HG03469 (cell line): ENCODE measurements at regions not wholly inside any gene's neighbourhood (a gene's known extent, or its start where the extent isn't known, plus 50 kb on each side); places are given as distances from the start of the nearest gene placed in this dataset.
"Not testable (repeated sequence)": the region's sequence is repeated elsewhere in the genome, so short reads cannot be mapped to it uniquely, and the experiment has no call there.

Source experiments
- ATAC-seq: cut with Tn5 transposase; IDR thresholded peaks from one replicate; pipeline ENCODE4 v1.9.1; 2021; ENCODE audit warnings: mild to moderate bottlenecking, moderate library complexity, moderate number of reproducible peaks; ENCODE audit not compliant: unreplicated experiment

DNA sequence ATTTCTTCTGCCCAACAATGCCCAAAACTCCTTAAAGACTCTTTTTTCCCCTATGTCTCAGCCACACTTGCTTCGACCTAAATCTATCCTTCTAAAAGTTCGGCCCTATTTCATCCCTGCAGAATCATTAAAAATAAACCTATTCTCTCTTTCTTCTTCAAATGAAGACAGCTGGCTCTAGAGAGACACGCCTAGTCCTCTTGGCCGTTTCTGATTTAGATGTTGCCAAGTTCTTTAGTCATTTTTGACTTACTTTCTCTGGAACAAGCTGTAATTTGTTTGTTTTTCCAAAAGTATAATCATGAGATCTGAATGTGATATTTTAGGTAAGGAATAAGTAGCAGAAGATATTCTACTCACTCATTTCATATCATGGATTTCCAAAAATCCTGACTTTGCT is 211.6 kb downstream of the CENPC start:
- ATAC-seq: no peak

DNA sequence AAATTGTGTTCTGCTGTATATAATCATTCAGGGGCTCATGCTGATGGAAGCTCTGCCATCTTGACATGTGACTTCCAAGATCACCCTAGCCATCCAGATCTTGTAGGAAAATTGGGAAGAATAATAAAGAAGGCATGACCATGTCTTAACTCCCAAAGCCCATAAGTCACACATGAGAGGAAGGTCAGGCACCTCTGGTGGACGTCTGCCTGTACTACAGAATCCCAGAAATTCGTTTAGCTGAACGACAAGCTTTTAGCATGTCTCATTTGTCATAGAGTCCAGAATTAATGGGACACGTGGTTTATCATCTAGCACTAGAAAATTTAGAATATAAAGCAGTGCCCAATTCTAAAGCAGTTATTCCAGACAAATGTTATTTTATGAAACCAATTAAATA is 212.7 kb downstream of the CENPC start:
- ATAC-seq: peak; percentile 80

DNA sequence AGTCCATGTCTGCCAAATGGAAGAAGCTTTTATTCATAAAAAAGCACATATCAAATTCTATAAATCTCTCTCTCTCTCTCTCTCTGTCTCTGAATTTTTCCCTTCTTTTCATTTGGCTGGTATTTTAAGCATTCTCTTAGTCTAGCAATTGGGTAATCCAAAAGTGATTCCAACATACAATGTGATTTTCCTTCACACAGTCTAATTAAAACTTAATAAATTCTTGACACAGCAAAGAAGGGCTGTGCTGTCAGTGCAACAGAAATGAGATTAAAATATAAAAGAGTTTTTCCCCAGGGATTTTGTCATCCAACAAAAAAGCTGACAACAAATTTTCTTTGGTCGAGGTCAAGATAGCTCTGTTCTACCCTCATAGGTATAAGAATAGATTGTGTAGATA is 216.9 kb downstream of the CENPC start:
- ATAC-seq: no peak

DNA sequence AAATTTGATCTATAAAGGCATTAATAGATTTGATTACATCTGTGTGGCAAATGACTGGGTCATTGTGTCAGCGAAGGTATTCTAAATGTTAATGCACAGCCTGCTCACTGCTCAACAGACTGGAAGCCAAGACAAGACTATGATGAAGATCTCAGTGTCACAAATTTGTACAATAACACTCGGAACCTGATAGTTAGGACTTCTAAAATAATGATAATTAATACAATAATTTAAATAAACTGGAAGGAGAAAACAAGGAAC is 217.4 kb downstream of the CENPC start:
- ATAC-seq: no peak

DNA sequence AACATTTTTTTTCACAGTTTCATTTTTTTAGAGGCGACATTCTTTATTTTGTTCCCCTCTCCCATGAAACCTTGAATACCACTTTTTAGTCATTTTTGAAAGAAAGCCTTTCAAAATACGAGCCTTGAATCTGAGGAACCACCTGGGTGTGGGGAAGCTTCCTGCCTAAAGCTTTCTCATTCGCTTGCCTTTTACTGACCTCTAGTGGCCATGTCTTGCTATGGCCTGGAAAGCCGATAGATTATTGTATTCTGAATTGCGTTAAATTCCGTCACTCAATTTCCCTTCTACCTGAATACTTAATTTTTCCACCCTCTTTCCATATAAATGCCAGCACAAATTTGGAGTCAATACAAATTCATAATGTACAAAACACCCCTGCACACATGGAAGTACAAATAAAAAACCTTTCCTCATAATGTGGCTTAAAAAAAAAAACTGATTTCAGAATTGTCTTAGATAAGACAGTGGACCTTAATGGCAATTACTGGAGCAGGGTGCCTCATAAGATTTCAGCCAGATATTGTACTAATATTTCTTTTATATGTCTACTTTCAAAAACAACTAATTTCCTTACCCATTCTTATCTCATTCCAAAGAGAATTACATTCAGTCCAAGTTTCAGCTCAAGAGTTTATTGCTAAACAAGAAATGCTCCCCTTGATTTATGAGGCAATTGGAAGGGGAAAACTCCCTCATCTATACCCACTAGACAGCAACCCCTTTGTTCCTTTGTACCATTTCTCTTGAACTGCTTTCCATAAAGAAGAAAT is 217.9 kb downstream of the CENPC start:
- ATAC-seq: peak; percentile 93

DNA sequence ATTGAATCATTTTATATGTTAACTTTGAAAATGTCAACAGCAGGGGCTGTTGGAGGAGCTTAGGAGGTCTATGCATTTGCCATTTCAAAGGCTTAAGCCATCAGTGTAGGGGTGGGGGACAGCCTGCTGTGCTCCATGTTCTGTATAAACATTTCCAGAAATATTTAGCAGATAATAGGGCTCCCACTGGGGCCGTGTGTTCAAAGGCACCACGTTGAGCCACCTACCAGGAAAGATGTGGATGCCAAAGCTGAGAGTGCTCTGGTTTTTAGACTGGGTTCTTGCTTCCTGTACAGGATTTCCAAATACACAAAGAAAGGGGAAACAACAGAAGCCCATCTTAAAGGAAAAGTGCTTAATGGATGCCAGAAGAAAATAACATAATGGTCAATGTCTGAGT is 219.5 kb downstream of the CENPC start:
- no peak for ATAC-seq

DNA sequence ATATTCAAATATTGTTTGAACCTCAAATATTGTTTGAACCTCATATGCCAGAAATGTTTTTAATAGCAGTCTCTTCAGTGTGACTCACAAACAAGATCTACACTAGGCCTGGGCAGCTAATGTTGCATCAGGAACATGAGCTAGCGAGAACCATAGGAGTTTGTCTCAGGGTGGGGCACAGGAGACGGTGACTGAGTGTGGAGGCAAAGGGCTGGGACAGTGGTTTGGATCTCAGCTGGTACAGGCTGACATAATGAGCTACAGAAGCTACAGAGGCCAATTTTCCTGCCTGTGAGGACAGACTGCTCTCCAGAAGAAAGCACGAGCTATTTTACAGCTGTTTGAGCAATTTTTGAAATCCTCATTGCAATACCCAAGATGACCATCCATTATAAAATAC is 224.7 kb downstream of the CENPC start:
- ATAC-seq: no peak

DNA sequence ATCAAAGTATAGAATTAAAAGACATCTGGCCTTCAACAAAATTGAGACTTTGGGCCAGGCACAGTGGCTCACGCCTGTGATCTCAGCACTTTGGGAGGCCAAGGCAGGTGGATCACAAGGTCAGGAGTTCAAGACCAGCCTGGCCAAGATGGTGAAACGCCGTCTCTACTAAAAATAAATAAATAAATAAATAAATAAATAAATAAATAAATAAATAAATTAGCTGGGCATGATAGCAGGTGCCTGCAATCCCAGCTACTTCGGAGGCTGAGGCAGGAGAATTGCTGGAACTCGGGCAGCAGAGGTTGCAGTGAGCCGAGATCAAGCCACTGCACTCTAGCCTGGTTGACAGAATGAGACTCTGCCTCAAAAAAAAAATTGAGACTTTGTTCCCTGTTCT is 225.7 kb downstream of the CENPC start:
- ATAC-seq: not testable (repeated sequence)

DNA sequence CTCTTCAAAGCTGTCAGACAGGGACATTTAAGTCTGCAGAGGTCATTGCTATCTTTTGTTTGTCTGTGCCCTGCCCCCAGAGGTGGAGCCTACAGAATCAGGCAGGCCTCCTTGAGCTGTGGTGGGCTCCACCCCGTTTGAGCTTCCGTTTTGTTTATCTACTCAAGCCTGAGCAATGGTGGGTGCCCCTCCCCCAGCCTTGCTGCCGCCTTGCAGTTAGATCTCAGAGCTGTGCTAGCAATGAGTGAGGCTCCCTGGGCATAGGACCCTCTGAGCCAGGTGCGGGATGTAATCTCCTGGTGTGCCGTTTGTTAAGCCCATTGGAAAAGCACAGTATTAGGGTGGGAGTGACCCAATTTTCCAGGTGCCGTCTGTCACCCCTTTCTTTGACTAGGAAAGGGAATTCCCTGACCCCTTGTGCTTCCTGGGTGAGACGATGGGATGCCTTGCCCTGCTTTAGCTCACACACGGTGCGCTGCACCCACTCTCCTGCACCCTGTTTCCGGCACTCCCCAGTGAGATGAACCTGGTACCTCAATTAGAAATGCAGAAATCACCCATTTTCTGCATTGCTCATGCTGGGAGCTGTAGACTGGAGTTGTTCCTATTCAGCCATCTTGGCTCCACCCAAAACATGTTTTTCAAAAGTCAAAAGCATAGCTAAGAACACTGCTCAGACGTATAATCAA is 244.7 kb downstream of the CENPC start:
- ATAC-seq: not testable (repeated sequence)

DNA sequence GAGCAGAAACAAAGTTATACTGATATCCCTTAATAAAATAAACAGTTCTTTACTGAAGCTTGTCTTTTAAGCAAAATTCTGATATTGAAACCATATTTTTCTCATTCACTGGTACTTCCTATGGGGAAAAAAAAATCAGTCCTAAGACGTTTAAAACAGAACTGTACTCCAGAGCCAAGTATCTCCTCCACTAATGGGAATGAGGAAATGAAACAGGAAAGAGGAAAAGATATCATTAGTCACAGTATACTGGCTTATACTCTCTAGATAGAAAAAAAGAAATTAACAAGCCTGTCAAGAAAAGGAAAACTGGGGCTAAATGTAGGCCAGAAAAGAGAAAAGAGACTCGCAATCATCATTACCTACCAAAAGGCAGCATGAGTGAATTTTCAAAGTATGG is 252.7 kb downstream of the CENPC start:
- no peak for ATAC-seq

DNA sequence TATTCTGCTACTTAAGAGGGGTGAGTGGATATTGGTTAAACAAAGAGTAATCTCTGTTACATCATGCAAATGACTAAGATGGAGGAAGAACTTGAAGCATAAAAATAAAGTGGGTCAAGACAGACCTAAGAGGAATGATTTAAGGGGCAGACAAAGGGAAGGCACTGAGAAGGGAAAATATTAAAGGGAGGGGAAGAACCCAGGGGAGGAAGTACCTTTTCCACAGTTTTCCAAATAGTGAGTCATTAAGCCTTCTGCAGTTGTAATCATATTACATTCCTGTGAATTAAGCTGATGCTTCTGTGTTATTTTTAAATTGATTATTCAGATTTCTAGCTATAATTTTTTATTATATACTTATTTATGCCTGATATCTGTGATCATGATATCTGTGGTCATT is 253.3 kb downstream of the CENPC start:
- no peak for ATAC-seq

DNA sequence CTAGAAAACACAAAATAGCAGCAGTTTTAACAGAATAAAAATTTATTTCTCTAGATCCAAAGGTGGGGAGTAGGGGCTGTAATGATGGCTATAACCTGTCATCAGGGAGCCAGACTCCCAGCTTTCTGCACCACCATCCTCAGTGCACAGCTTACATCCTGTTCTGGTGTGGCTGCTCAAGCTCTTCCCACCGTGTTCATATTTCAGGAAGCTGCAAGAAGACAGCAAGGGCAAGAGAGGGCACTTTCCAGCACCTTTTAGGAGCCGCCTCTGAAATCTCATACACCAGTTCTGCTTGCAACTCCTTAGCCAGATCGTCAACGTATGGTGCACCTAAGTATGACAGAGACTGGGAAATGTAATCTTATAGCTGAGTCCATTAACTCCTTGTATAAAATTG is 253.7 kb downstream of the CENPC start:
- ATAC-seq: no peak

DNA sequence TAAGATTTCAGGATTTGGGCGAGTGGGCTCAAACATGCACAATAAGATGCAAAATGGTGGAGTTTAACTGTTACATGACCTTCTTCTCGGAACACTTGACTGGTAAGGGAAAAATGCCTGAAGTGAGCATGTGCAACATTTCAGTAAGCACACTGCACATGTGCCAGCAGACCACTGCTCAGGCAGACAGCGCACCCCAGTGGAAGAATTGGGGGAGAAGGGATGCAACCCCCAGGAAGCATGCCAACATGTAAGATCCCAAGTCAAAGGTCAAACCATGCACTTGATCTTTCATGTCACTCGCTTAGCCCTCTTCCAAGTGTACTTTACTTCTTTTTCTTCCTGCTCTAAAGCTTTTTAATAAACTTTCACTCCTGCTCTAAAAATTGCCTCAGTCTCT is 256.3 kb downstream of the CENPC start:
- ATAC-seq: peak; percentile 69

- ATAC-seq: no peak
Measured at GRCh38 chr4:67286724-67287123, 258.6 kb downstream of the CENPC start.

DNA sequence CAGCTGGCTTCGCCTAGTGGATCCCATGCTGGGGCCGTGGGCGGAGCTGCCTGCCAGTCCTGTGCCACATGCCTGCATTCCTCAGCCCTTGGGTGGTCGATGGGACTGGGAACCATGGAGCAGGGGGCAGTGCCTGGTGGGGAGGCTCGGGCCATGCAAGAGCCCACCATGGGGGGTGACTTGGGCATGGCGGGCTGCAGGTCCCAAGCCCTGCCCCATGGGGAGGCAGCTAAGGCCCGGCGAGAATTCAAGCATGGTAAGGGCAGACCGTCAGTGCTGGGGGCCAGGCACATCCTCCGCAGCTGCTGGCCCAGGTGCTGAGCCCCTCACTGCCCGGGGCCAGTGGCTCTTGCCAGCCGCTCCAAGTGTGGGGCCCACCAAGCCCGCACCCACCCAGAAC is 262.6 kb downstream of the CENPC start:
- ATAC-seq: no peak

DNA sequence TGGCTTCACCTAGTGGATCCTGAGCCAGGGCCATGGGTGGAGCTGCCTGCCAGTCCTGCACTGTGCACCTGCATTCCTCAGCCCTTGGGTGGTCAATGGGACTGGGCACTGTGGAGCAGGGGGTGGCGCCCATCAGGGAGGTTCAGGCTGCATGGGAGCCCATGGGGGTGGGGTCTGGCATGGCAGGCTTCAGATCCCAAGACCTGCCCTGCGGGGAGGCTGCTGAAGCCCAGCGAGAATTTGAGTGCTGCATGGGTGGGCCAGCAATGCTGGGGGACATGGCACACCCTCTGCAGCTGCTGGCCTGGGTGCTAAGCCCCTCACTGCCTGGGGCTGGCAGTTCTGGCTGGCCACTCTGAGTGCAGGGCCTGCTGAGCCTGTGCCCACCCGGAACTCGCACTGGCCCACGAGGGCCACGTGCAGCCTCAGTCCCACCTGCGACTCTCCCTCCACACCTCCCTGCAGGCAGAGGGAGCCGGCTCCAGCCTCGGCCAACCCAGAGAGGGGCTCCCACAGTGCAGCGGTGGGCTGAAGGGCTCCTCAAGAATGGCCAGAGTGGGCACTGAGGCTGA is 270.0 kb downstream of the CENPC start:
- no peak for ATAC-seq

GRCh38 chr4:67274671-67275070 is 270.6 kb downstream of the CENPC start:
- not testable (repeated sequence) for ATAC-seq

GRCh38 chr4:67273666-67274065 is 271.6 kb downstream of the CENPC start:
- ATAC-seq: no peak

- no peak for ATAC-seq
Measured at GRCh38 chr4:67261971-67262370, 283.3 kb downstream of the CENPC start.

DNA sequence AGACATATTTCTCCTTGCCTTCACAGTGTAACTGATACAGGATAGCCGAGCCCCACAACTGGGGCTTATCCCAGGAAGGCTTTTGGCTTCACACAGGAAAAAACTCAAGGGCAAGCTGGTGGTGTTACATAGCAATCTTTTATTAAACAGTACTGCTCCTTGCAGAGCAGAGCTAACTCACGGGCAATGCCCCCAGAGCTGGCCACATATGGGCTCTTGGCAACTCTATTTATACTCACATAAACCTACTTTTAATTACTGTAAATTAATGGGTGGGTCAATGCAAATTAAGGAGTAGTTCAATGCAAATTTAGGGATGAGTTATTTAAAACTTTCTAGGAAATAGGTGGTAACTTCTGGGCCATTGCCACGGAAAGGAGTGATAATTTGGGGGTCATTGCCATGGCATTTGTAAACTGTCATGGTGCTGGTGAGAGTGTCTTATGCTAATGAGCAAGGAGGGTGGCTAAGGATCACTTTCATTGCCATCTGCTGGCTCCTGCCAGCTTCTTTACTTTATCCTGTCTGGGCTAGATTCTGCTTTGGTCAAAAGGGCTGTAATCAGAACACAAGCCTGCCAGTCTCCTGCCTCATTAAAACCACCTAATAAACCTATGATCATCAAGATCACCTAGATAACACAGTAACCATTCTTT is 288.8 kb downstream of the CENPC start:
- ATAC-seq: no peak

DNA sequence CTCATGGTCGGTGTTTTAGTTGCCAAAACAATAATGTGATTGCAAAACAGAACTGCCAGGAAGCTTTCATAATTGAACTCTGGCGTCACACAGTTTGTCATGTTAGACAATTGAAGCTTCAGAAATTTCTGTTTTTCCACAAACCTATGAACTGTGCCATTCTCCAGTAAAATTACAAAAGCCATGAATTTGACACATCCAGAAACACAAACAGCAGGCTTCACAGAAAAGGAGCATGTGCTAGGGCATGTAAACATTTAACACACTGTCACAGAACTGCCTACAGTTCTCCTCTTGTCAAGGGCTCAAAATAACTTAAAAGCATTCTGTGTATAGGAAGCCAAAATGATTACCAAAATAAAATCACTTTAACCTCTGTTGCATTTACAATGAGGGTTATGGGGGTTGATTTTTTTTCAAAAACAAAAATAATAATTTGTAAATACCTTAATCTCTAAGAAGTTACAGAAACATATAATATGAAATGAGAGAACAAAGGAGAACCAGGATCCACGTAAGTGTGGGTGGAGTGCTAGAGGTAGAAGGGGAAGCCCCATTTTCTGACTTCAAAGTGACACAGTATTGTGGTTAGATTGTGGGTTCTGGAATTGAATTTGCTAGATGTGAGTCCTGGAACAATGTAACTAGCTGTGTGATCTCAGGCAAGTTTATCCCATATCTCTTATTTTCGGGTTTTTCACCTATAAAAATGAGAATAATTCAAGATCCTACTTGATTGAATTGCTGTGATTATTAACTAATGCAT is 295.0 kb downstream of the CENPC start:
- ATAC-seq: peak; percentile 56
